ENCODE measurements at regions not wholly inside any gene's neighbourhood (a gene's known extent, or its start where the extent isn't known, plus 50 kb on each side); places are given as distances from the start of the nearest gene placed in this dataset.
A peak's percentile ranks its signal among the peaks of the same experiment; 100 is the strongest.

- DNase-seq (ENCODE audit: low spot score) = no peak
Observed at GRCh38 chrX:44470816-44471215, 71.8 kb downstream of the FUNDC1 start.

- DNase-seq (ENCODE audit: low spot score) = no peak
Observed at GRCh38 chrX:44462850-44463249, 79.8 kb downstream of the FUNDC1 start.

DNA sequence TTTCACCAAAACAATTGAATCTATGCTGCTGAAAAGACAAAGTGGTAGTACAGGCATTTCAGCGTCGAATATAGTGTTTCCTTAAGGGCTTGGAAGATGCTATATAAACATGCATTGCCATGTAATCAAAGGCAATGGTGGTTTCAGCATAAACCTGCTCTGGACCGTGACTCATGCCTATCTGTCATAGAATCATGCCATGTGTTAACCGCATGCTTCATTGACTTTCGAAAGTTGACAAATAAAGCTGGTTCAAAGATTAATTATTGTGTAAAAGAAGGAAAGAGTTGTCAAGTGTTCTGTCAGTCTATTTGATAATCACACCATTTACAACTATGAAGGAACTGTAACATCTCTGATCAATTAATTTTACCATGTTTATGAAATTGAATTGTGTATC lies 83.2 kb downstream of the FUNDC1 start:
- DNase-seq (ENCODE audit: low spot score) = no peak

GRCh38 chrX:44456685-44457084 lies 86.0 kb downstream of the FUNDC1 start:
- DNase-seq (ENCODE audit: low spot score) = no peak

GRCh38 chrX:44451056-44451455 lies 91.6 kb downstream of the FUNDC1 start:
- no peak for DNase-seq (ENCODE audit: low spot score)

DNA sequence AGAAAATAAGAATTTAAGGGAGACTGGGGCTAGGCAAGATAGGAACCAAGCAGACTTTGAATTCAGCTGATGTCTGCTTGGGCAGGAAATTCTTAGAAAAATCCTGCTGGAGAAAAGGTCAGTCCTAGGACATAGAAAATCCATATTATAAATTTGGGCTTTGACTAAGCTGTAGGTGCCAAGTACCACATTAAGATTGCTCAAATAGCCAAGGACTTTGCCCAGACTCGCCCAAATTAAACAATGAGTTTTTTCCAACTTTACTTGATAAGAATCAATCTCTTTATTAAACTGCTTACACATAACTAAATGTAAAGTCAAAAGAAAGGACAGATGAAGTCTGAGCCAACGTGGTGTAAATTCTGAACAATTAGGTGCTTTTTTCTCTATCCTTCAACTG lies 95.4 kb downstream of the FUNDC1 start:
- DNase-seq (ENCODE audit: low spot score) = no peak

GRCh38 chrX:44440006-44440405 lies 96.5 kb upstream of the EFHC2 start:
- no peak for DNase-seq (ENCODE audit: low spot score)

- DNase-seq (ENCODE audit: low spot score) = no peak
Observed at GRCh38 chrX:44439242-44439794, 95.8 kb upstream of the EFHC2 start.

DNA sequence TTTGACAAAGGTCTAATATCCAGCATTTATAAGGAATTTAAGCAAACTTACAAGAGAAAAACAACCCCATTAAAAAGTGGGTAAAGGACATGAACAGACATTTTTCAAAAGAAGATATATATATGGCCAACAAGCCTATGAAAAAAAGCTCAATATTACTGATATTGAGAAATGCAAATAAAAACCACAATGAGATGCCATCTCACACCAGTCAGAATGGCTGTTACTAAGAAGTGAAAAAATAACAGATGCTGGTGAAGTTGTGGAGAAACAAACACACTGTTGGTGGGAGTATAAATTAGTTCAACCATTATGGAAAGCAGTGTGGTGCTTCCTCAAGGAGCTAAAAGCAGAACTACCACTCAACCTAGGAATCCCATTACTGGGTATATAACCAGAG lies 91.6 kb upstream of the EFHC2 start:
- no peak for DNase-seq (ENCODE audit: low spot score)

- no peak for DNase-seq (ENCODE audit: low spot score)
Observed at GRCh38 chrX:44433556-44433955, 90.1 kb upstream of the EFHC2 start.

- DNase-seq (ENCODE audit: low spot score) = no peak
Observed at GRCh38 chrX:44432641-44433040, 89.2 kb upstream of the EFHC2 start.

DNA sequence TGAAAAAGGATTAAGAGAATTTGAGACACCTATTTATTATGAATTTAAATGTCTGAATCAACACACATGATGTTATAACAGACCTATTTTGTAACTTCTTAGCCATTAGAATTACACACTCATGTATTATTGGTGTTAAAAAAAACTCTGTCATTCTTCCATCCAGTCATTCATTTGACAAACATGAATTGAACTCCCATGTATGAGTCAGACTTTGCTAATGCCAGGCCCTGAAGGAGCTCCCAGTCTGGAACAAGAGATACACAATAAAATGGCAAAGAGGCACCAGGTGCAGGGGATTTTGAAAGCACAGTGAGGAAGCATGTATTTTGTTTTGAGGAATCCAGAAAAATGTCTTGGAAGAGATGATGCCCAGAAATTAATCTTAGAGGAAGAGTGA lies 87.7 kb upstream of the EFHC2 start:
- DNase-seq (ENCODE audit: low spot score) = no peak

DNA sequence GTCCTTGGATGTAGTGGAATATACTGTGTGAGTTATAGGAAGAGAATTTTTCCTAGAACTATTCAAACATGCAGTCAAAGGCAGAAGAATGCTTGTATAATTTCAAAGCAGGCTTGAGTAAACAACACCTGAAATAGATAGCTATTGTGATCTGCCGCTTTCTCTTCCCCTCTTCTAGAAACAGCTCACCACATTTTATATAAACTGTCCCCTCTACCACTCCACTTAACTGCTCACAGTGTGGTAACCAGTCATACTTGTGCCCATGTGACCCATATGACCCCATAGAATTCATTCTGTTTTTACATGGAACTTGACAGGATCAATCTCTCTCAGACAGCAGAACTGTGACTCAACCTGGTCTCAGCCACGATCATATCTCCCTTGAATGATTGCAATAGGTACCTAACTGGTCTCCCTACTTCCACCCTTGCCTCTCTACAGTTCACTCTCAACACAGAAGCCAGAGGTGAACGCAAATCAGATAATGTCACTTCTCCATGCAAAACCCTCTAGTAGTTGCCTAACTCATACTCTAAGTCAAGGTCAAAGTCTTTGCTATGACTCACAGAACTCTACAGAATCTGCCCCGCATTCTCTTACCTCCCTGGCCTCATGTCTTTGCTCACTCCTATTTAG lies 85.6 kb upstream of the EFHC2 start:
- peak; percentile 3 for DNase-seq (ENCODE audit: low spot score)

DNA sequence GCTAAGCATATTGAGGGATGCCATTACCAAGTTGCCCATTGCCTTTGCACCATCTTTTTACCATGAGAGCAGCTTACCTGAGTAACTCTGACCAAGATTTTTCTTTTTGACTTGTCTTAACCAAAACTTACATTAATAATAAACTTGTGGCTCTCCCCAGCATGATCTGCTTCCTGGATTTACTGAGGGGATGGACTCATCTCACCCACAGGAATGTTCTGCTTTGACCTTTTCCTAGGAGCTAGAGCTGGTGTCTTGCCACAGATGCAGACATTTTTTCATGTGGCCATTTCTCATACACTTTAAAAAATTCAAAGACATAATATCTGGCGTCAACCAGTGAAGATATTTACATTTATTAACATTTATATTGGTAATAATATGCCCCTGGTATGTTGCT lies 79.2 kb upstream of the EFHC2 start:
- DNase-seq (ENCODE audit: low spot score) = no peak

GRCh38 chrX:44415639-44416386 lies 72.3 kb upstream of the EFHC2 start:
- no peak for DNase-seq (ENCODE audit: low spot score)

DNA sequence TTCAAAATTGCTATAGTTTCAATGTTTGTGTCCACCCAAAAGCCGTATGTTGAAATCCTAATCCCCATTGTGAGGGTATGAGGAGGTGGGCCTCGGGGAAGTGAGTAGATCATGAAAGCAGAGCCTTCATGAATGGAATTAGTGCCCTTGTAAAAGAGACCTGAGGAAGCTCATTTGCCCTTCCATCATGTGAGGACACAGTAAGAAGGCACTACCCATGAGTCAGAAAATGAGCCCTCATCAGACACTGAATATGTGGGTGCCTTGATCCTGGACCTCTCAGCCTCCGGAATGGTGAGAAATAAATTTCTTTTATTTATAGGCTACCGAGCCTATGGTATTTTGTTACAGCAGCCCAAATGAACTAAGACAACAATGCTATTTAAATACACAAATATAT lies 57.7 kb upstream of the EFHC2 start:
- no peak for DNase-seq (ENCODE audit: low spot score)

DNA sequence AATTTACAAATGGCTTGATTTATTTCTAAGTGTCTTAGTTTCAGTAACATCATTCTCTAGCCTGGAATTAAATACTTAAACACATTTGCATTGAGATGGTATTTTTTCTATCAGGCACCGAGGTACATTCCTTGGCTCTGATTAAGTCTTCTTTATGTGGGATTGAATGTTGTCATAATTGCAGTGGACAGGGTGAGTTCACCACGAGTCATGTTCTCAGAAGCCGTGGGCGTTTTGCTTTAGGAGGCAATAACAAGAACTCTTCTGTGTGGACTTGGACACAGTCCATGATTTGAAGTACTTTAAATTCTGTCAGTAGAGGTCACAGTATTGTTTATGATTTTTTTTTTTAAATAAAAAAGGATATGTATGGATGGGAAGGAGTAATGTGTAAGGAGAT lies 57.1 kb upstream of the EFHC2 start:
- no peak for DNase-seq (ENCODE audit: low spot score)

DNA sequence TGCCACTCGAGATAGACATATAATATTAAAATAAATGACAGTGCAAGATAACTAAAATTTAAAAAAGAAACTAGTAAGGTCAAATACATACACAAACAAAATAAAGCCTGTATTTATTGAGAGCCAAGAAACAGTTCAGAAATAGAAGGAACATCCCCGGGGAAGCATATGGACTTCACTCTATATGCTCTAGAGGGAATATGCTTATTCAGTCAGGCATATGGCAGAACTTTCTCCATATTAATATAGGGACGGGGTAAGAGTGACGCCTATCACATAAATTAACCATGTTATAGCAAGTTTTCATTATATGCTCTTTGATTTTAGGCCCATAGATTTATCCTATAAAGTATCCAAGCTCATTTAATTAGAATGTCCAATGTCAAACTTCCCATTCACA lies 56.7 kb upstream of the EFHC2 start:
- DNase-seq (ENCODE audit: low spot score) = no peak
